ENCODE measurements at regions not wholly inside any gene's neighbourhood (a gene's known extent, or its start where the extent isn't known, plus 50 kb on each side); places are given as distances from the start of the nearest gene placed in this dataset.

GRCh38 chr14:97873291-97873690 is 1076.1 kb downstream of the VRK1 start:
- CTCF ChIA-PET: no interaction called here
- Histone ChIP-seq H3F3A (replicated peaks; ENCODE audit: insufficient read depth) (no peaks in the 10 kb centered on the region), H3K27ac (ENCODE audit: low read depth in 2 of 2, low read length in 1 of 2) (no peak overlapping the region), H3K9me2 (no peaks in the 10 kb centered on the region), H2AFZ (ENCODE audit: low read depth) (no peak overlapping the region), H3K4me3 (ENCODE audit: low read depth in 2 of 2, low read length in 1 of 2) (no peak overlapping the region), H3K9me3 (no peaks in the 10 kb centered on the region), H3K9ac (no peak overlapping the region), H3K4me1 (ENCODE audit: control insufficient read depth in 1 of 2, insufficient read depth in 2 of 2, low read depth in 1 of 2, low read length in 1 of 2) (no peaks in the 10 kb centered on the region), H3K27me3 (ENCODE audit: insufficient read depth) (no peaks in the 10 kb centered on the region), H3K79me2 (ENCODE audit: insufficient read depth) (no peaks in the 10 kb centered on the region), H3K36me3 (replicated peaks in 1 of 2; ENCODE audit: control insufficient read depth in 1 of 2, insufficient read depth in 2 of 2, low read length in 1 of 2) (no peaks in the 10 kb centered on the region), H4K20me1 (ENCODE audit: insufficient read depth) (no peaks in the 10 kb centered on the region), H3K4me2 (no peak overlapping the region)
- POLR2A ChIA-PET: no interaction called here
- no peak for TF ChIP-seq MAX (IDR thresholded peaks at IDR 0.05; ENCODE audit: low read depth)
- TF ChIP-seq IRF3 (IDR thresholded peaks at IDR 0.05; ENCODE audit: low read depth, low read length): no peak
- no peak for TF ChIP-seq GABPA (IDR thresholded peaks at IDR 0.05; ENCODE audit: low read depth)
- TF ChIP-seq TCF12 (IDR thresholded peaks at IDR 0.05): no peak
- no peak for TF ChIP-seq USF2 (IDR thresholded peaks at IDR 0.05; ENCODE audit: borderline replicate concordance, low read depth, low read length)
- TF ChIP-seq RFX5 (IDR thresholded peaks at IDR 0.05; ENCODE audit: low read length): no peak
- no peak for DNase-seq

GRCh38 chr14:97874394-97874793 is 1077.2 kb downstream of the VRK1 start:
- no peaks in the 10 kb centered on the region for H3K27me3 ChIP-seq (ENCODE audit: insufficient read depth)
- no peaks in the 10 kb centered on the region for H4K20me1 ChIP-seq (ENCODE audit: insufficient read depth)
- H3K27ac ChIP-seq (ENCODE audit: low read depth in 2 of 2, low read length in 1 of 2): no peak overlapping the region
- no peaks in the 10 kb centered on the region for H3K79me2 ChIP-seq (ENCODE audit: insufficient read depth)
- no peaks in the 10 kb centered on the region for H3K9me2 ChIP-seq
- no peak for DNase-seq
- H2AFZ ChIP-seq (ENCODE audit: low read depth): no peak overlapping the region
- POLR2A ChIA-PET: no interaction called here
- H3K9ac ChIP-seq: no peak overlapping the region
- no peaks in the 10 kb centered on the region for H3K9me3 ChIP-seq
- TF ChIP-seq FOXM1 (IDR thresholded peaks at IDR 0.05; ENCODE audit: low read depth): no peak
- H3K4me3 ChIP-seq (ENCODE audit: low read depth in 2 of 2, low read length in 1 of 2): no peak overlapping the region
- no peaks in the 10 kb centered on the region for H3K36me3 ChIP-seq (replicated peaks in 1 of 2; ENCODE audit: control insufficient read depth in 1 of 2, insufficient read depth in 2 of 2, low read length in 1 of 2)
- H3K4me1 ChIP-seq (ENCODE audit: control insufficient read depth in 1 of 2, insufficient read depth in 2 of 2, low read depth in 1 of 2, low read length in 1 of 2): no peaks in the 10 kb centered on the region
- H3K4me2 ChIP-seq: no peak overlapping the region
- H3F3A ChIP-seq (replicated peaks; ENCODE audit: insufficient read depth): no peaks in the 10 kb centered on the region
- 4% methylated on average over 9 of the region's 9 CpGs for WGBS (ENCODE audit: low lambda C conversion rate)
- CTCF ChIA-PET: no interaction called here

GRCh38 chr14:97878206-97878605 is 1081.0 kb downstream of the VRK1 start:
- Histone ChIP-seq H3K9me3 (no peaks in the 10 kb centered on the region), H3K9me2 (no peaks in the 10 kb centered on the region), H4K20me1 (ENCODE audit: insufficient read depth) (no peaks in the 10 kb centered on the region), H3K9ac (no peak overlapping the region), H3K36me3 (replicated peaks in 1 of 2; ENCODE audit: control insufficient read depth in 1 of 2, insufficient read depth in 2 of 2, low read length in 1 of 2) (no peaks in the 10 kb centered on the region), H3K79me2 (ENCODE audit: insufficient read depth) (no peaks in the 10 kb centered on the region), H3K27ac (ENCODE audit: low read depth in 2 of 2, low read length in 1 of 2) (no peak overlapping the region), H2AFZ (ENCODE audit: low read depth) (no peak overlapping the region), H3K4me1 (ENCODE audit: control insufficient read depth in 1 of 2, insufficient read depth in 2 of 2, low read depth in 1 of 2, low read length in 1 of 2) (no peaks in the 10 kb centered on the region), H3K4me3 (ENCODE audit: low read depth in 2 of 2, low read length in 1 of 2) (no peak overlapping the region), H3F3A (replicated peaks; ENCODE audit: insufficient read depth) (no peaks in the 10 kb centered on the region), H3K27me3 (ENCODE audit: insufficient read depth) (no peaks in the 10 kb centered on the region), H3K4me2 (no peak overlapping the region)
- DNase-seq: no peak
- TF ChIP-seq PBX3 (IDR thresholded peaks at IDR 0.05) (no peak), IRF3 (IDR thresholded peaks at IDR 0.05; ENCODE audit: low read depth, low read length) (no peak), USF1 (IDR thresholded peaks at IDR 0.05; ENCODE audit: borderline replicate concordance, low read depth) (no peak), EZH2phosphoT487 (IDR thresholded peaks at IDR 0.05; ENCODE audit: borderline replicate concordance, low read depth) (no peak), TEAD4 (IDR thresholded peaks at IDR 0.05; ENCODE audit: borderline replicate concordance, insufficient read depth) (no peak), TAF1 (IDR thresholded peaks at IDR 0.05; ENCODE audit: borderline replicate concordance, low read depth, low read length) (no peak), TCF12 (IDR thresholded peaks at IDR 0.05) (no peak), MAX (IDR thresholded peaks at IDR 0.05; ENCODE audit: low read depth) (no peak), NRF1 (IDR thresholded peaks at IDR 0.05; ENCODE audit: low read depth, low read length) (no peak)
- ChIA-PET POLR2A (no interaction called here), CTCF (no interaction called here)
- WGBS (ENCODE audit: low lambda C conversion rate): 0% methylated on average over 1 of the region's 1 CpG

Measured in SK-N-SH (cell line).